Right lobe of liver (tissue), 4 donors: ENCODE measurements at regions not wholly inside any gene's neighbourhood (a gene's known extent, or its start where the extent isn't known, plus 50 kb on each side); places are given as distances from the start of the nearest gene placed in this dataset.

ENCODE experiments used
- CTCF ChIP-seq, 4 donors: fragments of 200-600 bp in 3 of 4; fragments of 450-650 bp in 1 of 4; IDR thresholded peaks; one replicate each; pipeline versions ENCODE4 v1.5.1 to v1.8.0; 2016 to 2022; ENCODE audit warnings: antibody characterized with exemption in 4 of 4, mild to moderate bottlenecking in 2 of 4
- POLR2A ChIP-seq: fragments of 450-650 bp; IDR thresholded peaks from one replicate; pipeline ENCODE4 v1.6.1; 2017; ENCODE audit warnings: antibody characterized with exemption, mild to moderate bottlenecking
- donor health status: DM: no; HTN: no; CAD: no.
- donor health status: DM: no; HTN: no; CAD: no.
- donor health status: DM: no; HTN: yes; CAD: no.

DNA sequence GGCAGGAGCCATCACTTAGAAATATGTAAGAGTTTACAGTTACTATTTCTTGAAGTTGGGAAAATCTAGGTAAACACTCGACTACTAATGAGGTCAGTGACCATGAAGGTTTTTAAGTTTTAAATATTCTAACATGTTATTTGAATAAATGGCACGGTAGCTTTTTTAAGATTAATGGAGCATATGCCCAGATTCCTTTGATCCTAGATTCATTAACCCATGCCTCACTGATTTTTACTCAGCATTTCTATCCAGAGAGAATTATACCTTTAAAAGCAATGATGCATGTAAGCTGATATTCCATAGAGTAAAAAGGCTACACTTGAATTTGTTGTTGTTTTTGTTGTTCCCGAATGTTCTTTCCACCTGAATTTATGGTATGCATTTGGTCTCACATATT lies 541.4 kb downstream of the DACH1 start:
- TF ChIP-seq CTCF (IDR thresholded peaks at IDR 0.05) (no peak), POLR2A (no peak)
